BLaER1 treated with 17β-estradiol and CSF1 and Interleukin-3, amounts not matched to agents 10 nM and 100 nM (cell line): ENCODE measurements at regions not wholly inside any gene's neighbourhood (a gene's known extent, or its start where the extent isn't known, plus 50 kb on each side); places are given as distances from the start of the nearest gene placed in this dataset.

Experiments used
- H3K27ac ChIP-seq, 11 experiments: shearing (Covaris generic); formaldehyde crosslinking; 2 replicates each; pipeline ENCODE4 v1.8.1; 2022
- H3K27me3 ChIP-seq, 11 experiments: shearing (Covaris generic); formaldehyde crosslinking; 2 replicates each; pipeline ENCODE4 v1.8.1; 2022
- H3K36me3 ChIP-seq, 11 experiments: shearing (Covaris generic); formaldehyde crosslinking; 2 replicates each; pipeline ENCODE4 v1.8.1; 2022
- H3K4me1 ChIP-seq, 10 experiments: shearing (Covaris generic); formaldehyde crosslinking; 2 replicates each; pipeline ENCODE4 v1.8.1; 2022
- H3K4me2 ChIP-seq, 11 experiments: shearing (Covaris generic); formaldehyde crosslinking; 2 replicates each; pipeline ENCODE4 v1.8.1; 2022
- H3K4me3 ChIP-seq, 10 experiments: shearing (Covaris generic); formaldehyde crosslinking; 2 replicates each; pipeline ENCODE4 v1.8.1; 2022
- H3K9ac ChIP-seq, 11 experiments: shearing (Covaris generic); formaldehyde crosslinking; 2 replicates each; pipeline ENCODE4 v1.8.1; 2022
- H3K9me3 ChIP-seq, 11 experiments: shearing (Covaris generic); formaldehyde crosslinking; replicated peaks in 1 of 11; 2 replicates each; pipeline ENCODE4 v1.8.1; 2022
- H4K20me1 ChIP-seq, 11 experiments: shearing (Covaris generic); formaldehyde crosslinking; 2 replicates each; pipeline ENCODE4 v1.8.1; 2022
- Cebpa-rat ChIP-seq, 11 experiments: shearing (Covaris generic); IDR thresholded peaks; 2 replicates each; pipeline ENCODE4 v1.8.1; 2022

GRCh38 chr9:85421641-85422040 is 320.1 kb downstream of the AGTPBP1 start:
- no peaks in the 10 kb centered on the region for H3K27me3 ChIP-seq
- H3K27ac ChIP-seq, result no peak overlapping the region
- no peaks in the 10 kb centered on the region for H3K36me3 ChIP-seq
- peaks cover 7 to 16% (median 11%) of the 10 kb centered on the region in 10 experiments; a peak in 16 of 20 replicates for H3K4me1 ChIP-seq
- H3K9me3 ChIP-seq, result peaks cover 0 to 10% (median 0%) of the 10 kb centered on the region in 11 experiments; a peak in 1 of 22 replicates
- no peaks in the 10 kb centered on the region for H4K20me1 ChIP-seq
- TF ChIP-seq Cebpa-rat (IDR thresholded peaks at IDR 0.05), result no peak
- H3K4me2 ChIP-seq, result peak overlapping the region in 5 of 11 experiments; percentile 7 to 45 (median 34); a peak in 6 of 22 replicates
- H3K9ac ChIP-seq, result no peak overlapping the region
- no peak overlapping the region for H3K4me3 ChIP-seq

GRCh38 chr9:85420750-85421149 is 321.0 kb downstream of the AGTPBP1 start:
- TF ChIP-seq Cebpa-rat (IDR thresholded peaks at IDR 0.05), result no peak
- Histone ChIP-seq H3K36me3 (no peaks in the 10 kb centered on the region), H3K27ac (peak overlapping the region in 2 of 11 experiments; percentile 3 to 13; a peak in 1 of 22 replicates), H3K27me3 (no peaks in the 10 kb centered on the region), H3K4me3 (no peak overlapping the region), H3K4me2 (peak overlapping the region in 9 of 11 experiments; percentile 4 to 46 (median 23); a peak in 13 of 22 replicates), H3K4me1 (peaks cover 7 to 16% (median 11%) of the 10 kb centered on the region in 10 experiments; a peak in 16 of 20 replicates), H3K9me3 (peaks cover 0 to 10% (median 0%) of the 10 kb centered on the region in 11 experiments; a peak in 1 of 22 replicates), H4K20me1 (no peaks in the 10 kb centered on the region), H3K9ac (no peak overlapping the region)

- peaks cover 0 to 2% (median 0%) of the 10 kb centered on the region in 11 experiments; a peak in 1 of 22 replicates for H3K9me3 ChIP-seq
- H4K20me1 ChIP-seq, result no peaks in the 10 kb centered on the region
- no peak overlapping the region for H3K4me2 ChIP-seq
- H3K27me3 ChIP-seq, result no peaks in the 10 kb centered on the region
- H3K9ac ChIP-seq, result no peak overlapping the region
- H3K4me3 ChIP-seq, result no peak overlapping the region
- no peak overlapping the region for H3K27ac ChIP-seq
- H3K4me1 ChIP-seq, result peaks cover 7 to 13% (median 11%) of the 10 kb centered on the region in 10 experiments; a peak in 16 of 20 replicates
- no peaks in the 10 kb centered on the region for H3K36me3 ChIP-seq
- TF ChIP-seq Cebpa-rat (IDR thresholded peaks at IDR 0.05), result no peak
These were observed 324.1 kb downstream of the AGTPBP1 start for GRCh38 chr9:85417674-85418073.

- Histone ChIP-seq H3K4me3 (no peak overlapping the region), H4K20me1 (no peaks in the 10 kb centered on the region), H3K36me3 (no peaks in the 10 kb centered on the region), H3K4me2 (no peak overlapping the region), H3K4me1 (peaks cover 4 to 13% (median 11%) of the 10 kb centered on the region in 10 experiments; a peak in 16 of 20 replicates), H3K27me3 (no peaks in the 10 kb centered on the region), H3K27ac (no peak overlapping the region), H3K9ac (no peak overlapping the region), H3K9me3 (no peaks in the 10 kb centered on the region)
- TF ChIP-seq Cebpa-rat (IDR thresholded peaks at IDR 0.05), result no peak
These were observed 325.0 kb downstream of the AGTPBP1 start for GRCh38 chr9:85416715-85417114.

- H3K27ac ChIP-seq, result no peak overlapping the region
- H3K4me1 ChIP-seq, result no peaks in the 10 kb centered on the region
- no peaks in the 10 kb centered on the region for H3K27me3 ChIP-seq
- no peak overlapping the region for H3K9ac ChIP-seq
- no peaks in the 10 kb centered on the region for H3K9me3 ChIP-seq
- H3K4me3 ChIP-seq, result no peak overlapping the region
- H3K4me2 ChIP-seq, result no peak overlapping the region
- no peaks in the 10 kb centered on the region for H3K36me3 ChIP-seq
- no peaks in the 10 kb centered on the region for H4K20me1 ChIP-seq
- TF ChIP-seq Cebpa-rat (IDR thresholded peaks at IDR 0.05), result no peak
These were observed 327.4 kb downstream of the AGTPBP1 start for GRCh38 chr9:85414390-85414789.

GRCh38 chr9:85408494-85408893 is 333.3 kb downstream of the AGTPBP1 start:
- H3K4me2 ChIP-seq, result no peak overlapping the region
- TF ChIP-seq Cebpa-rat (IDR thresholded peaks at IDR 0.05), result no peak

GRCh38 chr9:85405566-85405950 is 336.2 kb downstream of the AGTPBP1 start:
- TF ChIP-seq Cebpa-rat (IDR thresholded peaks at IDR 0.05), result no peak
- Histone ChIP-seq H3K9ac (no peak overlapping the region), H4K20me1 (no peaks in the 10 kb centered on the region), H3K27me3 (no peaks in the 10 kb centered on the region), H3K4me2 (no peak overlapping the region), H3K36me3 (no peaks in the 10 kb centered on the region), H3K4me1 (no peaks in the 10 kb centered on the region), H3K9me3 (no peaks in the 10 kb centered on the region), H3K4me3 (no peak overlapping the region), H3K27ac (no peak overlapping the region)

More at GRCh38 chr9:85408494-85408893, 333.3 kb downstream of the AGTPBP1 start:
- no peaks in the 10 kb centered on the region for H3K27me3 ChIP-seq
- H3K4me1 ChIP-seq, result no peaks in the 10 kb centered on the region
- no peak overlapping the region for H3K4me3 ChIP-seq
- H4K20me1 ChIP-seq, result no peaks in the 10 kb centered on the region
- H3K36me3 ChIP-seq, result no peaks in the 10 kb centered on the region
- H3K27ac ChIP-seq, result no peak overlapping the region
- H3K9ac ChIP-seq, result no peak overlapping the region
- no peaks in the 10 kb centered on the region for H3K9me3 ChIP-seq

GRCh38 chr9:85404911-85405565 is 336.7 kb downstream of the AGTPBP1 start:
- TF ChIP-seq Cebpa-rat (IDR thresholded peaks at IDR 0.05), result no peak
- H4K20me1 ChIP-seq, result no peaks in the 10 kb centered on the region
- H3K9ac ChIP-seq, result no peak overlapping the region
- H3K4me2 ChIP-seq, result no peak overlapping the region
- H3K9me3 ChIP-seq, result no peaks in the 10 kb centered on the region
- H3K27ac ChIP-seq, result no peak overlapping the region
- no peaks in the 10 kb centered on the region for H3K27me3 ChIP-seq
- H3K4me1 ChIP-seq, result no peaks in the 10 kb centered on the region
- no peaks in the 10 kb centered on the region for H3K36me3 ChIP-seq
- no peak overlapping the region for H3K4me3 ChIP-seq

- Histone ChIP-seq H3K9me3 (no peaks in the 10 kb centered on the region), H4K20me1 (no peaks in the 10 kb centered on the region), H3K4me1 (no peaks in the 10 kb centered on the region), H3K4me3 (no peak overlapping the region), H3K4me2 (no peak overlapping the region), H3K36me3 (no peaks in the 10 kb centered on the region), H3K27me3 (no peaks in the 10 kb centered on the region), H3K27ac (no peak overlapping the region), H3K9ac (no peak overlapping the region)
- TF ChIP-seq Cebpa-rat (IDR thresholded peaks at IDR 0.05), result no peak
These were observed 339.2 kb downstream of the AGTPBP1 start for GRCh38 chr9:85402551-85402950.

- H3K36me3 ChIP-seq, result no peaks in the 10 kb centered on the region
- H3K4me3 ChIP-seq, result no peak overlapping the region
- H3K27ac ChIP-seq, result no peak overlapping the region
- no peaks in the 10 kb centered on the region for H4K20me1 ChIP-seq
- H3K4me1 ChIP-seq, result no peaks in the 10 kb centered on the region
- no peak for TF ChIP-seq Cebpa-rat (IDR thresholded peaks at IDR 0.05)
- H3K4me2 ChIP-seq, result no peak overlapping the region
- H3K27me3 ChIP-seq, result no peaks in the 10 kb centered on the region
- no peak overlapping the region for H3K9ac ChIP-seq
- H3K9me3 ChIP-seq, result no peaks in the 10 kb centered on the region
These were observed 339.8 kb downstream of the AGTPBP1 start for GRCh38 chr9:85401998-85402397.
